Midbrain (tissue), 1 donor: ENCODE measurements at regions not wholly inside any gene's neighbourhood (a gene's known extent, or its start where the extent isn't known, plus 50 kb on each side); places are given as distances from the start of the nearest gene placed in this dataset.

Experiments
- DNase-seq: peaks from one replicate; lab custom pipeline; 2025; lab: John Stamatoyannopoulos, UW

GRCh38 chr7:47636433-47637175, 54.7 kb upstream of the TNS3 start:
- peak; percentile 49 for DNase-seq

- DNase-seq, result no peak
Observed at GRCh38 chr7:47636081-47636432, 54.1 kb upstream of the TNS3 start.

GRCh38 chr7:47635091-47636080, 53.5 kb upstream of the TNS3 start:
- DNase-seq, result peak; percentile 8

GRCh38 chr7:47634273-47634672, 52.4 kb upstream of the TNS3 start:
- no peak for DNase-seq

GRCh38 chr7:47633134-47633533, 51.2 kb upstream of the TNS3 start:
- DNase-seq, result no peak
